PC-3 (cell line): ENCODE measurements at regions not wholly inside any gene's neighbourhood (a gene's known extent, or its start where the extent isn't known, plus 50 kb on each side); places are given as distances from the start of the nearest gene placed in this dataset.

ENCODE experiments used
- ATAC-seq: fragments of 200-7000 bp; cut with Tn5 transposase; 2 replicates; pipeline ENCODE4 v1.9.1; 2020; ENCODE audit warnings: mild to moderate bottlenecking, moderate library complexity
- BruUV-seq: library from RNA; stranded (reverse); fragments of 400-500 nt; replicated peaks from 2 replicates; lab custom pipeline; 2021; lab: Mats Ljungman, UMichigan
- CTCF ChIA-PET: fragments of 300-600 bp; sonication (Branson Sonifier 250); formaldehyde crosslinking; loops from one replicate; lab custom pipeline; 2022; ENCODE audit warnings: antibody characterized with exemption; lab: Charles Lee
- POLR2A ChIA-PET: fragments of 300-600 bp; sonication (Branson Sonifier 250); formaldehyde crosslinking; loops from one replicate; lab custom pipeline; 2022; ENCODE audit warnings: antibody characterized with exemption; ENCODE audit not compliant: unreplicated experiment; lab: Charles Lee
- DNase-seq: peaks from one replicate; pipeline ENCODE4 v3.0.0-alpha.2; 2015
- H2AFZ ChIP-seq: fragments of 300-600 bp; sonication (generic); 2 replicates; pipeline ENCODE4 v1.6.0; 2016; ENCODE audit warnings: antibody characterized with exemption, low read length
- H3F3A ChIP-seq: fragments of 300-600 bp; sonication (generic); one replicate; pipeline ENCODE4 v1.6.0; 2017; ENCODE audit warnings: antibody characterized with exemption, low read length, control low read depth, mild to moderate bottlenecking; ENCODE audit not compliant: unreplicated experiment
- H3K27ac ChIP-seq: fragments of 300-600 bp; sonication (generic); 2 replicates; pipeline ENCODE4 v1.5.1; 2016; ENCODE audit warnings: mild to moderate bottlenecking, low read length
- H3K27me3 ChIP-seq: fragments of 300-600 bp; sonication (generic); 2 replicates; pipeline ENCODE4 v1.6.1; 2016; ENCODE audit warnings: low read length, mixed read lengths
- H3K36me3 ChIP-seq: fragments of 300-600 bp; sonication (generic); 2 replicates; pipeline ENCODE4 v1.6.1; 2016; ENCODE audit warnings: low read depth, mixed run types, low read length, mixed read lengths
- H3K4me1 ChIP-seq: fragments of 300-600 bp; sonication (generic); 2 replicates; pipeline ENCODE4 v1.5.1; 2016; ENCODE audit warnings: low read length; ENCODE audit not compliant: insufficient read depth
- H3K4me2 ChIP-seq: fragments of 300-600 bp; sonication (generic); 2 replicates; pipeline ENCODE4 v1.6.0; 2016; ENCODE audit warnings: low read length
- H3K4me3 ChIP-seq: fragments of 300-600 bp; sonication (generic); 2 replicates; pipeline ENCODE4 v1.5.1; 2016; ENCODE audit warnings: mild to moderate bottlenecking, low read length, mixed read lengths
- H3K79me2 ChIP-seq: fragments of 300-600 bp; sonication (generic); 2 replicates; pipeline ENCODE4 v1.6.1; 2017; ENCODE audit warnings: low read length, mixed read lengths
- H3K9ac ChIP-seq: fragments of 300-600 bp; sonication (generic); 2 replicates; pipeline ENCODE4 v1.6.0; 2016; ENCODE audit warnings: mild to moderate bottlenecking, low read length
- H3K9me2 ChIP-seq: fragments of 300-600 bp; sonication (generic); replicated peaks from 2 replicates; pipeline ENCODE4 v1.6.1; 2016; ENCODE audit warnings: mixed run types, low read length, mixed read lengths
- H3K9me3 ChIP-seq: fragments of 300-600 bp; sonication (generic); 2 replicates; pipeline ENCODE4 v1.6.1; 2016; ENCODE audit warnings: low read length, mixed read lengths
- H4K20me1 ChIP-seq: fragments of 300-600 bp; sonication (generic); 2 replicates; pipeline ENCODE4 v1.6.1; 2016; ENCODE audit warnings: low read length, mixed read lengths
- CTCF ChIP-seq: fragments of 300-600 bp; sonication (generic); conservative IDR thresholded peaks from 2 replicates; pipeline ENCODE4 v1.5.1; 2017; ENCODE audit warnings: antibody characterized with exemption, low read depth, mild to moderate bottlenecking, low read length
- EZH2 ChIP-seq: fragments of 300-600 bp; sonication (generic); IDR thresholded peaks from one replicate; pipeline ENCODE4 v1.6.1; 2017; ENCODE audit warnings: antibody characterized with exemption, mild to moderate bottlenecking, low read length; ENCODE audit not compliant: unreplicated experiment
- EZH2phosphoT487 ChIP-seq: fragments of 300-600 bp; sonication (generic); IDR thresholded peaks from 2 replicates; pipeline ENCODE4 v1.6.1; 2018; ENCODE audit warnings: mild to moderate bottlenecking, antibody characterized with exemption, low read length, borderline replicate concordance
- intact Hi-C: fragments of 100-400 bp; cut with micrococcal nuclease; formaldehyde crosslinking; loops from 2 replicates; pipeline ENCODE4 v1.9.0; 2023

GRCh38 chr5:43889233-43889632 lies 286.3 kb downstream of the NNT start:
- Histone ChIP-seq H2AFZ (no peak overlapping the region), H4K20me1 (no peaks in the 10 kb centered on the region), H3F3A (no peaks in the 10 kb centered on the region), H3K79me2 (no peaks in the 10 kb centered on the region), H3K4me1 (no peaks in the 10 kb centered on the region), H3K27ac (no peak overlapping the region), H3K9ac (no peak overlapping the region), H3K27me3 (0 out of 2 replicates have a peak, but pooled peaks cover 4% of the 10 kb centered on the region), H3K9me3 (no peaks in the 10 kb centered on the region), H3K4me3 (no peak overlapping the region), H3K9me2 (no peaks in the 10 kb centered on the region), H3K36me3 (no peaks in the 10 kb centered on the region), H3K4me2 (no peak overlapping the region)
- POLR2A ChIA-PET, result no interaction called here
- no peak for TF ChIP-seq EZH2phosphoT487
- no peak for TF ChIP-seq EZH2
- TF ChIP-seq CTCF, result no peak
- CTCF ChIA-PET, result no interaction called here
- no peak for DNase-seq
- no TSS peak for BruUV-seq
- intact Hi-C loops, result no loop called here
- no peak for ATAC-seq

GRCh38 chr5:43875741-43876140 lies 272.8 kb downstream of the NNT start:
- intact Hi-C loops, result no loop called here
- POLR2A ChIA-PET, result no interaction called here
- BruUV-seq, result no TSS peak

GRCh38 chr5:43874772-43875171 lies 271.8 kb downstream of the NNT start:
- Histone ChIP-seq H3K27ac (no peak overlapping the region), H3K4me3 (no peak overlapping the region), H3K9ac (no peak overlapping the region), H3F3A (no peaks in the 10 kb centered on the region), H3K9me2 (no peaks in the 10 kb centered on the region), H4K20me1 (no peaks in the 10 kb centered on the region), H3K36me3 (no peaks in the 10 kb centered on the region), H3K27me3 (peaks cover 15% of the 10 kb centered on the region), H3K4me2 (no peak overlapping the region), H3K9me3 (no peaks in the 10 kb centered on the region), H2AFZ (no peak overlapping the region), H3K4me1 (no peaks in the 10 kb centered on the region), H3K79me2 (no peaks in the 10 kb centered on the region)
- ChIA-PET POLR2A (no interaction called here), CTCF (no interaction called here)
- ATAC-seq, result no peak
- DNase-seq, result peak; percentile 6
- intact Hi-C loops, result no loop called here
- TF ChIP-seq EZH2 (no peak), EZH2phosphoT487 (no peak), CTCF (no peak)
- BruUV-seq, result no TSS peak

More at GRCh38 chr5:43875741-43876140, 272.8 kb downstream of the NNT start:
- no peak for TF ChIP-seq EZH2
- no peak for TF ChIP-seq EZH2phosphoT487
- TF ChIP-seq CTCF, result no peak
- Histone ChIP-seq H3K36me3 (no peaks in the 10 kb centered on the region), H3K79me2 (no peaks in the 10 kb centered on the region), H3K9me2 (no peaks in the 10 kb centered on the region), H3F3A (no peaks in the 10 kb centered on the region), H3K27ac (no peak overlapping the region), H3K4me1 (no peaks in the 10 kb centered on the region), H3K4me3 (no peak overlapping the region), H2AFZ (no peak overlapping the region), H3K9me3 (no peaks in the 10 kb centered on the region), H3K9ac (no peak overlapping the region), H3K4me2 (no peak overlapping the region), H4K20me1 (no peaks in the 10 kb centered on the region), H3K27me3 (peaks cover 15% of the 10 kb centered on the region)
- CTCF ChIA-PET, result no interaction called here
- ATAC-seq (no peak), DNase-seq (no peak)
